GM12891 (cell line): ENCODE measurements at regions not wholly inside any gene's neighbourhood (a gene's known extent, or its start where the extent isn't known, plus 50 kb on each side); places are given as distances from the start of the nearest gene placed in this dataset.

Experiments used
- PAX5 ChIP-seq: IDR thresholded peaks from 2 replicates; pipeline ENCODE4 v1.6.1; 2011; ENCODE audit warnings: low read length, moderate library complexity, mild to moderate bottlenecking; ENCODE audit not compliant: insufficient read depth, severe bottlenecking
- POLR2A ChIP-seq: IDR thresholded peaks from 2 replicates; pipeline ENCODE4 v1.6.1; 2011; ENCODE audit warnings: low read depth, low read length, control low read depth
- POLR2AphosphoS5 ChIP-seq: IDR thresholded peaks from 2 replicates; pipeline ENCODE4 v1.6.1; 2011; ENCODE audit warnings: low read depth, low read length, control low read depth
- POU2F2 ChIP-seq: IDR thresholded peaks from 2 replicates; pipeline ENCODE4 v1.6.1; 2011; ENCODE audit warnings: low read depth, mild to moderate bottlenecking, control low read depth, low read length, moderate library complexity
- TAF1 ChIP-seq: IDR thresholded peaks from 2 replicates; pipeline ENCODE4 v1.6.1; 2011; ENCODE audit warnings: low read depth, low read length, control low read depth

GRCh38 chr7:88452646-88453045 is 146.0 kb upstream of the STEAP4 start:
- TF ChIP-seq POLR2A (no peak), POLR2AphosphoS5 (no peak), TAF1 (no peak), POU2F2 (no peak), PAX5 (no peak)
